ENCODE measurements at regions not wholly inside any gene's neighbourhood (a gene's known extent, or its start where the extent isn't known, plus 50 kb on each side); places are given as distances from the start of the nearest gene placed in this dataset.
"Not testable (repeated sequence)": the region's sequence is repeated elsewhere in the genome, so short reads cannot be mapped to it uniquely, and the experiment has no call there.

DNA sequence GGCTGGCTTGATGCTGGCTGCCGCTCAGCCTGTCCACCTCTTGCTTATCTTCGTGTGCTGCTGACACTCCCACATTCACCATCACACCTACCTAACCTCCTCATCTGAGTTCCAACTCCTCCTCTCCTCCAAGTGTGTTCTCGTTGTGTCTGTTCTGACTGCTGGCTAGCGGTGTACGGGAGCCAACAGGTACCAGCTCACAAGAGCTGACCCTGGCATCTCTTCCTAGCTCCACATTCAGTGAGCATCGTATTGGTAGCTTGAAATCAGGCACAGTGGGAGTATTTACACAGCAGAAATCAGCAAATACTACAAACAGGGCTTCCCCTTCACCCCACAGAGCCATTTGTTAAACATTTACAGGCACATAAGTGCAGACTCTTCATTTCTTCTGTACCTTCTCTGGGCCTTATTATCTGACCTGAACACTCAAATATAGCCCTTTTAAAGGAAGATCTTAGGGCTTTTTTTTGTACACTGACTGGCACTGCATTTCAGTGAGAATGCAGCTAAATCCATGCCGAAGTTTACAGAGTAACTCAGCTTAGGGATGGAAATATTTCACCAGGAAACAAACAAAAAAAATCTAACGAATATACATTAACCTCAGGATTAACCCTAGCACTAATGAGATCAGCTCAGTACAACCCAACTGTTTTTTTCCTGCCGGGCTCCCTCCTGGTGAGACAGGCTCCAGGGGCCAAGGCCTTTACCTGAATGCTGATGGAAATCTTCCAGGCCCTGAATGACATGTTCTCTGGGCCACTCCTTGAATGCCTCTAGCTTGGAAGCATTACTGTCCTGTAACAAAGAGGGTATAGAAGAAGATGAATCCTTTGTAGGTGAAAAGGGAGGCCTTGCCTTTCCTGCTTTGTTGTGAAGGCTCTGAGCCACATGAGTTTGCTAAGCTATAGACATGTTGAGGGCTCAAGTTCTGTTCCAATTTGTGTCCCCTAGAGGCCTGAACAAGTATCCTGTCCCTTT, 150.5 kb upstream of the LPP start:
- DNase-seq: no peak

DNA sequence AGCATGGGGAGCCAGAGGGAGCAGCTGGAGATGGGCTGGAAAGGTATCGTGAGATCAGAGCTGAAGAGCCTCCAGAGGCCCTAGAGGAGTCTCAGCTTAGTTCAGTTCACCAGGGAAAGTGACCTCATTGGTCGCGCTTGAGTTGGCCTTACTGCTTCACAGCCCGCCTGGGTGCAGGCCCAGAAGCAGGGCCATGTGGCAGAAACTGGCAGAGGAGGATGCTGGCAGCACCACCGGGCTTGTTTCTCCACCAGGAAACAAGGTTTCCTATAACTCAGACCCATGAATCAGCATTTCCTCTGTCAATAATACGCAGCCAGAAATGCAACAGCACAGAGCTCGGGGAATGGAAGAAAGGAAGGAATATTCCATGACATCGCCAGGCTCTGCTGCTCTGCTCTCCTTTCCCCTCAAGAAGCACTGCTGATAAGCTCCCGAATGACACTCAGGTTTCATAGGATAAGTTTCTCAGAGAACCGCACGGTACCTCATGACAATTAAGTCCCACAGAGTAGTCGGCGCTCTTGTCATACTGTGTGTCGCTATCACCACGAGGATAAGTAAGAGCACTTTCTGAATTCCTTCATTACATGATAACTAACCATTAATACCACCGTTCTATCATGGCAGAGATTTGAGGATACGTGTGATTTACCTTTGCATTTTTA, 147.1 kb upstream of the LPP start:
- DNase-seq: no peak

DNA sequence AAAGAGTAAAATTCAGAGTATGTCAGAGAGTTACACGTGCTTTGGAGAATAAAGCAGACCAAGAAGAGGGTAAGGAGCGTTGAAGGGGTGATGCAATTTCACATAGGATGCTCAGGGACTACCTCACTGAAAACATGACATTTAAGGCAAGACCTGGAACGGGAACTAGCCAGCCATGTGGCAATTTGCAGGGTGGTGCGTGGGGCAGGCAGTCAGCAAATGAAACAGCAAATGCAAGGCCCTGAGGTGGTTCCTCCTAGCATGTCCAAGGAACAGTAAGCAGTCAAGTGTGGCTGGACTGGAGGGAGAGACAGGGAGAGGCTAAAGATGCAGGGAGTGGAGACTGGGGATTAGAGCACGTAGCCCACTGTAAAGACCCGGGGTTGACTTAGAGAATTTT, 146.1 kb upstream of the LPP start:
- no peak for DNase-seq

DNA sequence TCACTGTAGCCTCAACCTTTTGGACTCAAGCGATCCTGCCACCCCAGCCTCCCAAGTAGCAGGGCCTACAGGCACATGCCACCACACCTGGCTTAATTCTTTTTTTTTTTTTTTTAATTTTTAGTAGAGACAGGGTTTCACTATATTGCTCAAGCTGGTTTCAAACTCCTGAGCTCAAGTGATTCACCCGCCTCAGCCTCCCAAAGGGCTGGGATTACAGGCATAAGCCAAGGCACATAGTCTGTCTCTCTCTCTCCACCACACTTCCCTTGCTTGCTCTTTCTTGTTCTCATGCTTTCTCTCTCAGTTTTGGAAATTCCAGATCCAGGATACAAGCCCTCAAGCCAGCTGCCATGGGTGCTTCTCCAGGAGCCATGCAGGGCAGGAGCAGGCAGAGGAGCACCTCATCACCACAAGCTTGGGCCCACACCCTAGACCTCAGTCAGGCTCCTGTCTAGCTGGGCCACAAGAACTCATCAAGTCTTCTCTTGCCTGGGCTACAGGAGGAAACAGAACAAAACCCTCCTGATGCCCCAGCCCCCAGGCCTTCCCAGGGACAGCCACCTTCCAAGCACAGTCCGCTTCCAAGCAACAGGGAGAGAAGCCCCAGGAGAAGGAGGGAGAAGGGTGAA, 145.3 kb upstream of the LPP start:
- no peak for DNase-seq

DNA sequence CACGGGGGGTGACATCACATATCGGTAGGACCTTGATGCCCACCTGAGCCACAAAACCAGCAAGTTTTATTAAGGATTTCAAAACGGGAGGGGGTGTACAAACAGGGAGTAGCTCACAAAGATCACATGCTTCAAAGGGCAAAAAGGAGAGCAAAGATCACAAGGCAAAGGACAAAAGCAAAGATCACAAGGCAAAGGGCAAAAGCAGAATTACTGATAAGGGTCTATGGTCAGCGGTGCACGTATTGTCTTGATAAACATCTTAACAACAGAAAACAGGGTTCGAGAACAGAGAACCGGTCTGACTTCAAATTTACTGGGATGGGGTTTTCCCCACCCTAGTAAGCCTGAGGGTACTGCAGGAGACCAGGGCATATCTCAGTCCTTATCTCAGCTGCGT, 143.5 kb upstream of the LPP start:
- DNase-seq: no peak

DNA sequence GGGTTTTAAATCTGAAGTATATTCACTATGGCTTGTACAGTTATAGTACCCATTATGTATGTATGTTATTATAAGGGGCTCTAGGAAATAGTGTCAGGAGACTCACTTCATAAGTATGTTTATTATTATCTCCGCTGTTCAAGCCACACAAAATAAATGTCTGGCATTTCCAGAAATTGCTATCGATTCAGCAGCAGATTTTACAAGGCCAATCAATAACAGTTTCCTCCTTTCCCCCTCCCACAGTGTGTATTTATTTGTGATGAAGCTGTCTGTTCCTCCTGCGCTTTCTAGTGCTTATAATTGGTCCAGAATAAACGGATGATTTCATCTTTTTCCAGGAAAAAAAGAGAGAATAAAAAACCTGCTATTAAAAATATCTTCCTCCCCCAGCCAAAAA, 134.2 kb upstream of the LPP start:
- DNase-seq: no peak

DNA sequence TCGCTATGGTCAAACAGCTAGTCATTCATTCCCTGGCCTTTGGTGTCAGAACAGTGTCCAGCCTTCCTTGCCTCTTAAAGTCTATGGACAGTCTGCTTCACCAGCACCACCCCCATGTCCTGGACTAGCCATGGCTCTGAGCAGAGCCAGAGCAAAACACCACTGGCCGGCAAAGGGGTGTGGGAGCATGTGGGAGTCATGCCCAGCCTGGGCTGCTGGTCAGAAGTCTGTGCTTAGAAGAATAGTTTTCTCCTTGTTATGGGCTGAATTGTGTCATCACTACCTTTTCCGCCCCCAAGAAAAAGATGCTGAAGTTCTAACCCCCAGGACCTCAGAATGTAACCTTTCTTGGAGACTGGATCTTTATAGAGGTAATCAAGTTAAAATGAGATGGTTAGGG, 132.9 kb upstream of the LPP start:
- no peak for DNase-seq

DNA sequence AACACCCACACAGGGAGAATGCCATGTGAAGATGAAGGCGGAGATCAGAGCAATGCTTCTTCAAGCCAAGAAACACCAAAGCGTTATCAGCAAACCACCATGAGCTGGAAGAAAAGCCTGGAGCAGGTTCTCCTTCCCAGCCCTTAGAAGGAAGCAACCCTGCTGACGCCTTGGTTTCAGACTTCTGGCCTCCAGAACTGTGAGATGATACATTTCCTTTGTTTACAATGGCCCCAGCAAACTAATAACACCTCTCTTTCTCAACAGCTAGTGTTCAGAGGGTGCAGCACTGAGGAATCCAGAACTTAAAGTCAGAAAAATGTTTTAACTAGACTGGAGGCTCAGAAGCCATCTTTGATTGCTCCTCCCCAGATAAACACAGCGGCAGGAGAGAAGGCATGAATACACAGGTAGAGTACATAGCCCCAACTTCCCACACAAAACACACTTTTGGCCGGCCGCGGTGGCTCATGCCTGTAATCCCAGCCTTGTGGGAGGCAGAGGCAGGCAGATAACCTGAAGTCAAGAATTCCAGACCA, 132.4 kb upstream of the LPP start:
- no peak for DNase-seq

DNA sequence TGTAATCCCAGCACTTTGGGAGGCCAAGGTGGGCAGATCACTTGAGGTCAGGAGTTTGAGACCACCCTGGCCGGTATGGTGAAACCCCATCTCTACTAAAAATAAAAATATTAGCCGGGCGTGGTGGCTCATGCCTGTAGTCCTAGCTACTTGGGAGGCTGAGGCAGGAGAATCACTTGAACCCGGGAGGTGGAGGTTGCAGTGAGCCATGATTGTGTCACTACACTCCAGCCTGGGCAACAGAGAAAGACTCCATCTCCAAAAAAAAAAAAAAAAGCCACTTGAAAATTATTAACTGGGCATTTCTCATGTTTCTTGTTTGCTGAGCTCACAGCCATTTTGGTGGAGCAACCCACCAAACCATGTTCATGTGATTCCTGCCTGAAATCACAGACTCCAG, 131.1 kb upstream of the LPP start:
- not testable (repeated sequence) for DNase-seq

DNA sequence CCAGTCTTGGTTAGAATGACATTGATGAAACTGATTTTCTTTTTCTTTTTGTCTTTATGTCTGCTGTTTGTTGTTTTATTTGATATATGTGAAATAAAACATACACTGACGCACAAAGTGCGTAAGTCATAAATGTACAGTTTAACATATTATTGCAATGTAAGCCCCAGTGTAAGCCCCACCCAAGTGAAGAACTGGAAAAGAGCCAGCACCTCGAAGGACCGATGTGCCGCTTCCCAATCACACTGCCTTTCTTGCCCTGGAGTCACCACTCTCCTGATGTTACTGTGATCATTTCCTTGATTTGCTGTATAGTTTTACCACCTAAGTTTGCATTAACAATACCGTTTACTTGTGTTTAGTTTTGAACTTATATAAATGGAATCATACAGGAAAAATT, 128.4 kb upstream of the LPP start:
- DNase-seq: no peak

DNA sequence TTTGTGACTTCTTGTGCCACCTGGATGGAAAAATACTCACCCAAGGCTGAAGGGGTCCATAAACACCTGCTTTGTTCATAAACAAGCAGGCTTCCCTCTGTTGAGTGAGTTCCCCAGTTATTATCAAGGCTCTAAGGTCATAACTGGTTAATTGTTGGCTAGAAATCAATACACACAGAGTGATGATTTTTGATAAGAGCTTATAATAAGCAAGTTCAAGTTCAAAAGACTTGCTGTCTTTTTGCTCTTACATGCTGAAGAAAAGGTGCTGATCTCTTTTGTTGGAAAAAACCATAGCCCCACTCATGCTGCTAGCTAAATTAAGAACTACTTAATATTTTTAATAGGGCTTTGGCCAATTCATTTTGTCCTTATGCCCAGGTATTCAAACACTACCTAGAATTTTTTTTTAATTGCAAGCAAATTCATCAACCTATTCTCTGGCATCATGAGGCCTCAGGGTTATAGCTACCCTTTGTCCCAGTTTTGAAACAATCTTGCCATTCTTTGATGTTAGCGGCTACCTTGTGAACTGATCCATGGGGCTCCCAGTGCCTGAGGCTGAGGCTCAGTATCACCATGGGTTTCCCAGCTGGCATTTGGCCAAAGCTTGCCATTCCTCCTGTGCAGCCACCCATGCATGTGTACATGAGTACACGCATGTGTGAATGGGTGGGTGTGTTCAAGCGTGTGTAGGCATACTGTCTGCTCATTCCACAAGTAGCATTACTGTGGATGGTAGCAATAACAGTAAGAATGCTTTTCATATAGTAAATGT, 127.6 kb upstream of the LPP start:
- DNase-seq: no peak

DNA sequence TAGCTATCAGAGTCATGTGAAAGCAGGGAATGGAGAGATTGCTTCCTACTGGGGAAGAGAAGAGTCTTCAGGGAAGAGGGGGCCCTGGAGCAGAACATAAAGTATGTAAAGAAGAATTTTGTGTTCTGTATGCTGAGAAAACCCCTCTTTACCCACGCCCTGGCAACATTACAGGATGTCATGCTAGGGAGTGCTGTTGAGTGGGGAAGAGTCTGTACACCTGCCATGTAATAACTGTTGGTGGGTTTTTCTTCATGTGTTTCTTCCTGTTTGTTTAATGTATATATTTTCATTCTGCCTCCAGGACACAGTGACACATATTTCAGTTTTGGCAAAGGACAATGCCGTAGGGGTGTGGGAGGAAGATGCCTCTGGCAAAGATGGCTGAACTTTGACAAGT, 122.8 kb upstream of the LPP start:
- DNase-seq: no peak

DNA sequence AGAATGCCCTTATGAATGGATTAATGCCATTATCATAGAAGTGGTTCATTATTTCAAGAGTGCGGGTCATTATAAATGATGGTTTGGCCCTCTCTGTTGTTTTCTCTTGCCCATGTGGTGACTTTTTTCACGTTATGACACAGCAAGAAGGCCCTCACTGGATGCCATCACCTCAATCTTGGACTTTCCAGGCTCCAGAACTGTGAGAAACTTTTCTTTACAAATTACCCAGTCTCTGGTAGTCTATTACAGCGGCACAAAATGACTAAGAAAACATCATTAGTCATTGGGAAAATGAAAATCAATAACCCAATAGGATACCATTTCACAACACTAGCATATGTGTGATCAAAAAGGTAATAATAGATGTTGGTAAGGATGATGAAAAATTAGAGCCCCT, 119.0 kb upstream of the LPP start:
- DNase-seq: no peak

DNA sequence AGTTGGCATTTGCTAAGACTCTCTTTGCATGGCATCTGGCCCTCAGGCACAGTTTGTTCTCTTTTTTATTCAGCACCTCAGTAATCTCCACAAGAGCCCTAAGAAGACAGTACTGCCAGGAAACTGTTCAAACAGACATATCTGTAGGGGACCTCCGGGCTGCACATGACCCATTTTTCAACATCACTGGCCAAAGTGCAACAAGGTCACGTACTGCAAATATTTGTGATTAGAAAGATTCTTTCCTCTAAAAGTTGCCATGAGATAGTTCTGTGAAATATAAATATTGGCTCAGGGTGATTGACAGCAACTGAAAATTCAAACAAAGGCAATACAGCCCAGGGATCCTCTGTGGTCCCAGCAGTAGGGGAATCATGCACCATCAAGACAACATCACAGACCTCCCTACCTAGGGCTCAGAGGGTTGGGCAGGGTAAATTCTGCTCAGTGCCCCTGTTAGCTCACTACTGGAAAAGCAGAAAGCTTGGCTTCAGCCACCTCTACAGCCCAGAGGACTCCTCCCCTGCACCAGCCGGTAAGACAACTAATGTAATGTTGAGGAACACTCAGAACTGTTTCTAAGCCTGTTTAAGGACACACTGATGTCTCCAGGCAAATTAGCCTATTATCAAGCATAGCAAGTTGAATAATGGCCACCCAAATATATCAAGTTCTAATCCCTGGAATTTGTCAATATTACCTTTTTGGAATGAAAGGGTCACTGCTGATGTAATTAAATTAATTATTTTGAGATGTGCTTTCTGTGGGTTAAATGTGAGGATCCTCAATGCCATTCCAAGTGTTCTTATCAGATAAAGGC, 117.4 kb upstream of the LPP start:
- DNase-seq: no peak

DNA sequence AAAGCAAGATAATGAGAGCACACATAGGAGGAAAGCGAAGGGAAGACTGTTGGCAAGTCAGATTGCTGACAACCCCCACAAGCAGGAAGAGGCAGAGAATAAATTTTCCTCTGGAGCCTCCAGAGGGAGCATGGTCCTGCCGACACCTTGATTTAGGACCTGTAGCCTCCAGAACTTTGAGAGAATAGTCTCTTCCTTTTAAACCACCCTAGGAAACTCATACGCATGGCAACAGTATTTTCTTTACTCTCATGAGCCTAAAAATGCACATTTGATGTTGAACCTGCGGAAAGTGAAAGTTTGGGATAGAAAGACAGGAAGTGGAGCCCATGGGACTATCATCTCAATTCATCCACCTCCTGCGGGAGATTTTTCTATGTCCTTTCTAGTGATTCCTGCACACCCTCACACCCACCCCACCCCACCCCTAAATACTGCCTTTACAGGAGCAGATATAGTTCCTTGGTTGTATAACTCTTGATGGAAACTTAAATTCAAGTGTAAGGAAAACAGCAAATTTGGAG, 116.7 kb upstream of the LPP start:
- peak in 1 of 2 experiments; percentile 2 for DNase-seq

DNA sequence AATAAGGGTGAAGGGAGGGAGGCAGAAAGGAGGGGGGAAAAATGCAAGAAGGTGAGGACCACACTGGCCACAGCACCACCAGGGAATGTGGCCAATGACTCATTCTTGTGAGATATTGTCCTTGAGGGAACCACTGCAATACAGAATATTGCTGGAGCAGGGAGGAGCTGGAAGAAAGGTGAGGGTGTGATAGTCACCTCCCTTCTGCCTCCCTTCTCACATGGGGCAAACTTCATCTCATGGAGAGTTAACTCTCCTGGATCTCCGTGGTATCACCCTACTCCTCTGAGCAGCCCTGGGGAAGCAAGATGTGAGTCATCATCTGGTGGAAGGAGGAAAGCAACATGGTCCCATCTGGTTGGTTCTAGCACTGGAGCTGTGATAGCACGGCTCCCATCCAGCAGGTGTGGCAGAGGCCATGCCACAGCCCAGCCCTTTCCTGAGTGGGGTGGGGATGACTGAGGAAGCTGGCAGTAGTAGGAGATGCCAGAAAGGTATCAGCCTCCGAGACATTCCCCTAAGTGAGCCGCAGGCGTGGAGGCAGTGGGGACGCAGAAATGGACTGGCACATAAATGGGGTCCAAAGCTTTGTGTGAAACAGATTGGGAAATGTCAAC, 115.9 kb upstream of the LPP start:
- DNase-seq: no peak

DNA sequence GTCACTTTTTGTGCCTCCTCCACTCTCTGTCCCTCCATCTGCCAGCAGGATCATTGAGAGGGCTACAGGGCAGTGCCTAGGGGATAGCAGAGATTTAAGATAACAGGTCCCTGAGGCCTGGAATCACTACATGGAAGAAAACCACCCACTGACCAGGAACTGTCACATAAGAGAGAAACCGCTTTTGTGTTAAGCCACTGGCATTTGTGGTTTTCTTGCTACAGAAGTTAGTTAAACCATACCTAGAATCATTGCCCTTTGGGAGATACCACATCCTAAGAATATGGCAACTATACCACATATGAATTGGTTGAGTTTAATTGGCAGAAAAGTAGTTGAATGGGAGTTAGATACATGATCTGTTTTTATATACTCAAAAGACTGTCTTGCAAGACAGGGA, 112.8 kb upstream of the LPP start:
- DNase-seq: no peak

DNA sequence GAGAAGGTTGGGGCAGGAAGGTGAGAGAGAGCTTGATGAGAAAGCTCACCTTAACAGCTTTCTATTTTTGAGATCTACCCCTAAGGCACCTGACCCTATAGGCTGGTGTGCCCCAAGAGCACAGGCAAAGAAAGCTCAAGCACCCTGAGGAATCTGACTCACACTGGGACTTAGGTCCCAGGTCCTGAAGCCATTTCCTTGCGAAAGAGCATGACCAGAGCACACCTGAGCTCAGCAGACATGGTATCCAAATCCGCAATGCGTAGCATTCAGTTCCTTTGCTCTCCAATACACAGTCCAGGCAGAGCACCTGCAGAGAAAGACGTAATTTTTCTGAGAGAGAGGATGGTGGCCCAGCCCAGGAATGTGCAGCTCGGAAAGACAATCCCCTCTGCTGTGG, 112.1 kb upstream of the LPP start:
- DNase-seq: no peak

DNA sequence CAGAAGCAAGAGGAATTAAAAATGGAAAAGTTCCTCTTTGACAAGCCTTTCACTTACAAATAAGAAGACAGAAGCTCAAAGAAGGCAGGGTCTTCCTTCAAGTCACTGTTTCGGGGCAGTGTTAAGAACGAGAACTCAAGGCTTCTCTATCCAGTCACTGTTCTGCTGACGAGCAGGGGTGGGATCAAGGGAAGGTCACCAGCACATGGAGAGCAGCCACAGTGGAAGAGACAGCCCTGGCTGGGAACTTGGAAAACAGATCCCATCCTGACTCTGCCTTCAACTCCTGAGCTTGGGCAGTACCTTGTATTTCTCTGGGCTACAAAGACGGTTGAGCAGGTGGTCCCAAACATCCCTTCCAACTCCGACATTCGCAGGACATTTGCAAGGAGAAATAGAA, 111.5 kb upstream of the LPP start:
- no peak for DNase-seq

DNA sequence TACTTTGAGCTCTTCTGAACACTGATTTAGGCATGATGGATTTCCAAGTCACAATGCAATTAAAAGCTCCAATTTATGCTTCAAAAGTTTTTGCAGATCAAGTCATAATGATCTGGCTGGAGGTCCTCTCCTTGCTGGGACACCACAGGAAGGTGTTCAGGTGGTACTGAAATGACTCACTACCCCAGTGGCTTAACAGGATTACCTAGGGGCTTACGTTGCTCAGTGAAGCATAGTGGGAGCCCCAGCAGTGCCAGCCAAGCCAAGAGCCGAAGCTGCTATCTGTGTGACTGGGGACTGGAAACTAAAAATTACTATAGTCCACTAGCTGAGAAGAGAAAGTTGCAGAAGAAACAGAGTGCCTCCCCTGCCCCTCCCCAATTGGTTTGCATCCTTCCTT, 110.1 kb upstream of the LPP start:
- DNase-seq: no peak

DNA sequence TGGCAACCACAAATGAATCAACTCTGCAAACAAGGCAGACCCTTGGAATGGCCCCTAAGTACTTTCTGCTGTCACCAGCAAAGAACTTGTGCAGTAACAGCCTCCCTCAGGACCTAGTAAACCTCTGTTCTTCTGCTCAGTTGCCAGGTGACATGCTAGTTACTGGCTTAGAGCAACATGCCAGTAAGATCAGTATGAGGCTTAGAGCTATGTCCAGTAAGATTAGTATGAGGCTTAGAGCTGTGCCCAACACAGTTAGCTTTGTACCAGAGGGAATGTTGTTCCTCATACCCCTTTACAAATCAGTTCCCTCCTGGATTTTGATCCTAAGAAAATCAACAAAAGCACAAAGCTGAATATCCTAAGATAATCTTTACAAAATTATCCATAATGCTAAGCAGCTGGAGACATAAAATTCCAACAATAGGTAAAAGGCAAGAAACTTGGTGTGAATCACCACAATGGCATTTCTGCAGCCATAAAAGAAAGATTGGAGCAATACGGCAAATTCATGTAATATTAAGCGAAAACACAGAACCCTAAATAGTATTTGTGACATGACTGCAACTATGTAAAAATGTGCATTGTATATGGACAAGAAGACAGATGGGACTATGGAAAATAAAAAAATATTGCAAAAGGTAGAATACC, 107.3 kb upstream of the LPP start:
- no peak for DNase-seq
